ENCODE measurements at regions not wholly inside any gene's neighbourhood (a gene's known extent, or its start where the extent isn't known, plus 50 kb on each side); places are given as distances from the start of the nearest gene placed in this dataset.

- no peak overlapping the region for H3K9ac ChIP-seq (ENCODE audit: low read length in 2 of 2)
- H3K4me3 ChIP-seq (ENCODE audit: low read length in 2 of 2), result no peak overlapping the region
- H3K36me3 ChIP-seq (ENCODE audit: control insufficient read depth in 2 of 2, insufficient read depth in 2 of 2, low read length in 2 of 2), result no peaks in the 10 kb centered on the region
- H3K27ac ChIP-seq (ENCODE audit: low read length), result no peak overlapping the region
- no peaks in the 10 kb centered on the region for H3K27me3 ChIP-seq (ENCODE audit: control insufficient read depth in 1 of 2, insufficient read depth in 2 of 2, low read length in 2 of 2)
- H3K4me1 ChIP-seq (ENCODE audit: control insufficient read depth, insufficient read depth, low read length), result no peaks in the 10 kb centered on the region
- peaks cover 0 to 4% of the 10 kb centered on the region in 2 donors for H3K9me3 ChIP-seq (ENCODE audit: control insufficient read depth in 2 of 2, low read length in 2 of 2)
Measured at GRCh38 chr11:91147885-91148284, 925.0 kb upstream of the CHORDC1 start.

GRCh38 chr11:91141655-91142054 lies 918.8 kb upstream of the CHORDC1 start:
- Histone ChIP-seq H3K36me3 (ENCODE audit: control insufficient read depth in 2 of 2, insufficient read depth in 2 of 2, low read length in 2 of 2) (no peaks in the 10 kb centered on the region), H3K4me3 (ENCODE audit: low read length in 2 of 2) (no peak overlapping the region), H3K27ac (ENCODE audit: low read length) (no peak overlapping the region), H3K4me1 (ENCODE audit: control insufficient read depth, insufficient read depth, low read length) (no peaks in the 10 kb centered on the region), H3K9me3 (ENCODE audit: control insufficient read depth in 2 of 2, low read length in 2 of 2) (no peaks in the 10 kb centered on the region), H3K27me3 (ENCODE audit: control insufficient read depth in 1 of 2, insufficient read depth in 2 of 2, low read length in 2 of 2) (no peaks in the 10 kb centered on the region), H3K9ac (ENCODE audit: low read length in 2 of 2) (no peak overlapping the region)

GRCh38 chr11:91136631-91137030 lies 913.8 kb upstream of the CHORDC1 start:
- Histone ChIP-seq H3K9me3 (ENCODE audit: control insufficient read depth in 2 of 2, low read length in 2 of 2) (no peaks in the 10 kb centered on the region), H3K4me1 (ENCODE audit: control insufficient read depth, insufficient read depth, low read length) (no peaks in the 10 kb centered on the region), H3K27me3 (ENCODE audit: control insufficient read depth in 1 of 2, insufficient read depth in 2 of 2, low read length in 2 of 2) (no peaks in the 10 kb centered on the region), H3K9ac (ENCODE audit: low read length in 2 of 2) (no peak overlapping the region), H3K36me3 (ENCODE audit: control insufficient read depth in 2 of 2, insufficient read depth in 2 of 2, low read length in 2 of 2) (no peaks in the 10 kb centered on the region), H3K27ac (ENCODE audit: low read length) (no peak overlapping the region), H3K4me3 (ENCODE audit: low read length in 2 of 2) (no peak overlapping the region)

GRCh38 chr11:91133361-91133760 lies 910.5 kb upstream of the CHORDC1 start:
- Histone ChIP-seq H3K9ac (ENCODE audit: low read length in 2 of 2) (no peak overlapping the region), H3K36me3 (ENCODE audit: control insufficient read depth in 2 of 2, insufficient read depth in 2 of 2, low read length in 2 of 2) (no peaks in the 10 kb centered on the region), H3K4me1 (ENCODE audit: control insufficient read depth, insufficient read depth, low read length) (no peaks in the 10 kb centered on the region), H3K4me3 (ENCODE audit: low read length in 2 of 2) (no peak overlapping the region), H3K27me3 (ENCODE audit: control insufficient read depth in 1 of 2, insufficient read depth in 2 of 2, low read length in 2 of 2) (no peaks in the 10 kb centered on the region), H3K27ac (ENCODE audit: low read length) (no peak overlapping the region), H3K9me3 (ENCODE audit: control insufficient read depth in 2 of 2, low read length in 2 of 2) (no peaks in the 10 kb centered on the region)

- H3K4me3 ChIP-seq (ENCODE audit: low read length in 2 of 2), result no peak overlapping the region
- H3K36me3 ChIP-seq (ENCODE audit: control insufficient read depth in 2 of 2, insufficient read depth in 2 of 2, low read length in 2 of 2), result no peaks in the 10 kb centered on the region
- no peak overlapping the region for H3K27ac ChIP-seq (ENCODE audit: low read length)
- no peaks in the 10 kb centered on the region for H3K9me3 ChIP-seq (ENCODE audit: control insufficient read depth in 2 of 2, low read length in 2 of 2)
- no peak overlapping the region for H3K9ac ChIP-seq (ENCODE audit: low read length in 2 of 2)
- no peaks in the 10 kb centered on the region for H3K27me3 ChIP-seq (ENCODE audit: control insufficient read depth in 1 of 2, insufficient read depth in 2 of 2, low read length in 2 of 2)
- H3K4me1 ChIP-seq (ENCODE audit: control insufficient read depth, insufficient read depth, low read length), result no peaks in the 10 kb centered on the region
Measured at GRCh38 chr11:91129596-91129995, 906.7 kb upstream of the CHORDC1 start.

GRCh38 chr11:91124363-91124762 lies 901.5 kb upstream of the CHORDC1 start:
- Histone ChIP-seq H3K27me3 (ENCODE audit: control insufficient read depth in 1 of 2, insufficient read depth in 2 of 2, low read length in 2 of 2) (no peaks in the 10 kb centered on the region), H3K4me1 (ENCODE audit: control insufficient read depth, insufficient read depth, low read length) (no peaks in the 10 kb centered on the region), H3K27ac (ENCODE audit: low read length) (no peak overlapping the region), H3K4me3 (ENCODE audit: low read length in 2 of 2) (no peak overlapping the region), H3K9ac (ENCODE audit: low read length in 2 of 2) (no peak overlapping the region), H3K9me3 (ENCODE audit: control insufficient read depth in 2 of 2, low read length in 2 of 2) (no peaks in the 10 kb centered on the region), H3K36me3 (ENCODE audit: control insufficient read depth in 2 of 2, insufficient read depth in 2 of 2, low read length in 2 of 2) (no peaks in the 10 kb centered on the region)

- Histone ChIP-seq H3K4me3 (ENCODE audit: low read length in 2 of 2) (no peak overlapping the region), H3K27ac (ENCODE audit: low read length) (no peak overlapping the region), H3K27me3 (ENCODE audit: control insufficient read depth in 1 of 2, insufficient read depth in 2 of 2, low read length in 2 of 2) (no peaks in the 10 kb centered on the region), H3K36me3 (ENCODE audit: control insufficient read depth in 2 of 2, insufficient read depth in 2 of 2, low read length in 2 of 2) (no peaks in the 10 kb centered on the region), H3K9ac (ENCODE audit: low read length in 2 of 2) (no peak overlapping the region), H3K9me3 (ENCODE audit: control insufficient read depth in 2 of 2, low read length in 2 of 2) (no peaks in the 10 kb centered on the region), H3K4me1 (ENCODE audit: control insufficient read depth, insufficient read depth, low read length) (no peaks in the 10 kb centered on the region)
Measured at GRCh38 chr11:91115116-91115515, 892.3 kb upstream of the CHORDC1 start.

- H3K9me3 ChIP-seq (ENCODE audit: control insufficient read depth in 2 of 2, low read length in 2 of 2), result no peaks in the 10 kb centered on the region
- no peak overlapping the region for H3K4me3 ChIP-seq (ENCODE audit: low read length in 2 of 2)
- H3K9ac ChIP-seq (ENCODE audit: low read length in 2 of 2), result no peak overlapping the region
- H3K36me3 ChIP-seq (ENCODE audit: control insufficient read depth in 2 of 2, insufficient read depth in 2 of 2, low read length in 2 of 2), result no peaks in the 10 kb centered on the region
- H3K27me3 ChIP-seq (ENCODE audit: control insufficient read depth in 1 of 2, insufficient read depth in 2 of 2, low read length in 2 of 2), result no peaks in the 10 kb centered on the region
- no peak overlapping the region for H3K27ac ChIP-seq (ENCODE audit: low read length)
- H3K4me1 ChIP-seq (ENCODE audit: control insufficient read depth, insufficient read depth, low read length), result no peaks in the 10 kb centered on the region
Measured at GRCh38 chr11:91104237-91104636, 881.4 kb upstream of the CHORDC1 start.

GRCh38 chr11:91100427-91100826 lies 877.6 kb upstream of the CHORDC1 start:
- no peaks in the 10 kb centered on the region for H3K4me1 ChIP-seq (ENCODE audit: control insufficient read depth, insufficient read depth, low read length)
- H3K9me3 ChIP-seq (ENCODE audit: control insufficient read depth in 2 of 2, low read length in 2 of 2), result no peaks in the 10 kb centered on the region
- H3K27me3 ChIP-seq (ENCODE audit: control insufficient read depth in 1 of 2, insufficient read depth in 2 of 2, low read length in 2 of 2), result no peaks in the 10 kb centered on the region
- H3K36me3 ChIP-seq (ENCODE audit: control insufficient read depth in 2 of 2, insufficient read depth in 2 of 2, low read length in 2 of 2), result no peaks in the 10 kb centered on the region
- no peak overlapping the region for H3K4me3 ChIP-seq (ENCODE audit: low read length in 2 of 2)
- no peak overlapping the region for H3K27ac ChIP-seq (ENCODE audit: low read length)
- H3K9ac ChIP-seq (ENCODE audit: low read length in 2 of 2), result no peak overlapping the region

- H3K4me3 ChIP-seq (ENCODE audit: low read length in 2 of 2), result no peak overlapping the region
- H3K9me3 ChIP-seq (ENCODE audit: control insufficient read depth in 2 of 2, low read length in 2 of 2), result no peaks in the 10 kb centered on the region
- H3K36me3 ChIP-seq (ENCODE audit: control insufficient read depth in 2 of 2, insufficient read depth in 2 of 2, low read length in 2 of 2), result no peaks in the 10 kb centered on the region
- H3K27me3 ChIP-seq (ENCODE audit: control insufficient read depth in 1 of 2, insufficient read depth in 2 of 2, low read length in 2 of 2), result no peaks in the 10 kb centered on the region
- no peak overlapping the region for H3K9ac ChIP-seq (ENCODE audit: low read length in 2 of 2)
- H3K4me1 ChIP-seq (ENCODE audit: control insufficient read depth, insufficient read depth, low read length), result no peaks in the 10 kb centered on the region
- H3K27ac ChIP-seq (ENCODE audit: low read length), result no peak overlapping the region
Measured at GRCh38 chr11:91097083-91097482, 874.2 kb upstream of the CHORDC1 start.

GRCh38 chr11:91093141-91093540 lies 870.3 kb upstream of the CHORDC1 start:
- no peak overlapping the region for H3K27ac ChIP-seq (ENCODE audit: low read length)
- no peaks in the 10 kb centered on the region for H3K27me3 ChIP-seq (ENCODE audit: control insufficient read depth in 1 of 2, insufficient read depth in 2 of 2, low read length in 2 of 2)
- no peaks in the 10 kb centered on the region for H3K36me3 ChIP-seq (ENCODE audit: control insufficient read depth in 2 of 2, insufficient read depth in 2 of 2, low read length in 2 of 2)
- no peak overlapping the region for H3K4me3 ChIP-seq (ENCODE audit: low read length in 2 of 2)
- no peaks in the 10 kb centered on the region for H3K4me1 ChIP-seq (ENCODE audit: control insufficient read depth, insufficient read depth, low read length)
- no peak overlapping the region for H3K9ac ChIP-seq (ENCODE audit: low read length in 2 of 2)
- no peaks in the 10 kb centered on the region for H3K9me3 ChIP-seq (ENCODE audit: control insufficient read depth in 2 of 2, low read length in 2 of 2)

GRCh38 chr11:91091563-91091962 lies 868.7 kb upstream of the CHORDC1 start:
- Histone ChIP-seq H3K27me3 (ENCODE audit: control insufficient read depth in 1 of 2, insufficient read depth in 2 of 2, low read length in 2 of 2) (no peaks in the 10 kb centered on the region), H3K4me3 (ENCODE audit: low read length in 2 of 2) (no peak overlapping the region), H3K27ac (ENCODE audit: low read length) (no peak overlapping the region), H3K4me1 (ENCODE audit: control insufficient read depth, insufficient read depth, low read length) (no peaks in the 10 kb centered on the region), H3K9me3 (ENCODE audit: control insufficient read depth in 2 of 2, low read length in 2 of 2) (no peaks in the 10 kb centered on the region), H3K36me3 (ENCODE audit: control insufficient read depth in 2 of 2, insufficient read depth in 2 of 2, low read length in 2 of 2) (no peaks in the 10 kb centered on the region), H3K9ac (ENCODE audit: low read length in 2 of 2) (no peak overlapping the region)

Data from stomach smooth muscle (tissue), 2 donors.